GM18873 (cell line): ENCODE measurements at regions not wholly inside any gene's neighbourhood (a gene's known extent, or its start where the extent isn't known, plus 50 kb on each side); places are given as distances from the start of the nearest gene placed in this dataset.
"Not testable (repeated sequence)": the region's sequence is repeated elsewhere in the genome, so short reads cannot be mapped to it uniquely, and the experiment has no call there.

Experiments used
- ATAC-seq: cut with Tn5 transposase; IDR thresholded peaks from one replicate; pipeline ENCODE4 v1.9.1; 2021; ENCODE audit warnings: mild to moderate bottlenecking, moderate library complexity, moderate number of reproducible peaks; ENCODE audit not compliant: unreplicated experiment, low FRiP score

GRCh38 chr4:148598418-148599207 is 156.4 kb upstream of the NR3C2 start:
- not testable (repeated sequence) for ATAC-seq

- no peak for ATAC-seq
Observed at GRCh38 chr4:148589182-148589581, 147.0 kb upstream of the NR3C2 start.

DNA sequence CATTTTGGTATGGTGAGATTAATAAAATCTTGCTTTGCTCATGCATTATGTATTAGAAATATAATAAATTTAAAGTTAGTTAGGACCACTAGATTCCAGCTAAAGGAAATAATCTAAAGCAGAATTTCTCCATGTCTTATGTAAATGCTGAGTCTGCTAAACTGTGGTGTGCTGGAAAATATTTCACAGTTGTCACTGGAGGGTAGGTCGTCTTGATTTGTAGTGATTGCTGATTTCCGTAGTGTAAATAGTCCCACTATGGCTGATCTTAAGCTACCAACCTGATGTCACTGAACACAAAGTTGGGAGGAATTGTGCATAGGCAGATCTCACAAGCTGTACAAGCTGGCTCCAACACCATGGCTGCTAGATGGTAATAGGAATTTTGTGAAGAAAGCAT is 133.4 kb upstream of the NR3C2 start:
- ATAC-seq: no peak

DNA sequence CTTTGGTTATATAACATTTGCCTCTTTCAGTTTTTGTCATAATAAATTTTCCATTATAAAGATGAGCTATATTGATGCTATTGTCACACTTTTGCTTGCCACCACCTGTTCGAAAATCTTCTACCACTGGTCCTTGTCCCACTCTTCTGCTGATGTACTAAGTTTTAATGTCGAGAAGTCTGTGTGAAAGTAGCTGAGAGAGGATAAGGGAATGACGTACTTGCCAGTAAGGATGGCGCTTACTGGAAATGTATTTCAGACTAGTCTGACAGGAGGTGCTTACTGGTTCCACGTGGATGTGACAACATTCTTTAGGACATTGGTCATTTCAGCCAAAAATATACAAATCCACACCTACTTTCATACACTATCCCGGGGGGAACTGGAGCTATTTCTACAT is 132.7 kb upstream of the NR3C2 start:
- no peak for ATAC-seq

GRCh38 chr4:148574502-148574901 is 132.3 kb upstream of the NR3C2 start:
- no peak for ATAC-seq

DNA sequence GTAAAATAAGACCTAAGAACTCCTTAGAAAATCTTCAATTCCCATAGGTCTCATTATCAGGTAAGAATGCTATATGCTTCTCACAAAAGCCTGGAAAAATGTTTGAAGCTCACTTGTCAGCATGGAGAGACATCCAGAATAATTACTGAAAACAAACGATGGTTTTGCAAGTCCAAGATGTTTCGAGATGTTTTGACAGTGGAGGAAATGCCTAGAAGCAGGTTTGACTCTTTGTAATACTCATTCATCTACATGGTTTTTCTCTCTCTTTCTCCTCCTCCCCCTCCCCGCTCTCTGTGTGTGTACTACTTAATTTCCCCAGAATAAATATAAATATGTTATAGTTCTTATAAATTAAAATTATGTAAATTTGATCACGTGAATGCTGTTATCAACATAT is 131.9 kb upstream of the NR3C2 start:
- ATAC-seq: no peak

- ATAC-seq: no peak
Observed at GRCh38 chr4:148573296-148573695, 131.1 kb upstream of the NR3C2 start.

DNA sequence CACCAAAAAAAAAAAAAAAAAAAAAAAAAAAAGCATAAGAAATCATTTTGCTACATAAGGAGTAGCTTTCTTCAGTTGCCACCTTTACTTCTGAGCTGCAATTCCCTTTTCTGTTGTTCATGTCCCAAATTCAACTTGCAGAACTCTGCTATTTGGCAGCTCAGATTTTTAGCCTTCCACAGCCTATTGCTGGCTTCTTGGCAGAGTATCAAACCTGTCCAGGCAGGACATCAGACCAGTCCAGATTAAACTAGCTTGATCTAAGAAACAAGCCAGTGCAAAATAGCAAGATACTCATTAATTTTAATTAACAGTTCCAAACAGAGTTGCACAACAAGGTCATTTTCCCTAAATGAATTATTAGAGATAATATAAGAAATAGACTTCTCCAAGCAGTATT is 123.6 kb upstream of the NR3C2 start:
- no peak for ATAC-seq

DNA sequence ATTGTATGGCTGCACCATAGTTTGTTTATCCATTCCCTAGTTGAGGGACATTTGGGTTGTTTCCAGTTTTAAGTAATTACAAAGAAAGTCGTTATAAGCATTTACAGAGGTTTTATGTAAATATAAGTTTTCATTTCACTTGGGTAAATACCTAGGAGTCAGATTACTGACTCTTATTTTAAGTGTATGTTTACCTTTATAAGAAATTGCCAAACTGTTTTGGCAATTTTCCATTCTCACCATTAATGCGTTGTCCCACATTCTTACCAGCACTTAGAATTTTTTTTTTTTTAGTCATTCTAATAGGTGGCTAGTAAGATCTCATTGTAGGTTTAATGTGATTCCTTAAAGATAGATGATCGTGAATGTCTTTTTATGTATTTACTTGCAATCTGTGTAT is 121.5 kb upstream of the NR3C2 start:
- no peak for ATAC-seq

DNA sequence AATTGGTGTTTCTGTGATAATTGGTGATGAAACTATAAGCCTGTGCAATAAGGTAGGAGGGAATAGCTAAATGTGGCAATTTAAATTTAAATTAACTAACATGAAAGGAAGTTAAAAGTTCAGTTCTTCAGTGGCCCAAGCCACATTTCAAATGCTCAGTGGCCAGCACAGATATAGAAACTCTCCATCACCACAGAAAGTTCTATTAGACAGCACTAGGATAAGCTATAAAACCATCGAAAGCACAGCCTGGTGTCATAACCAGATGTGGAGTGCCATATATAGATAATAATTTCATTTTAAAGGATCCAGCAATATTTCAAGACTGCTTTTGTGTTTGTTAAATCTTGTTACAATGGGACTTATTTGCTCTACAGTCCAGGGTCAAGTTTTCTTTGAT is 119.3 kb upstream of the NR3C2 start:
- ATAC-seq: no peak

DNA sequence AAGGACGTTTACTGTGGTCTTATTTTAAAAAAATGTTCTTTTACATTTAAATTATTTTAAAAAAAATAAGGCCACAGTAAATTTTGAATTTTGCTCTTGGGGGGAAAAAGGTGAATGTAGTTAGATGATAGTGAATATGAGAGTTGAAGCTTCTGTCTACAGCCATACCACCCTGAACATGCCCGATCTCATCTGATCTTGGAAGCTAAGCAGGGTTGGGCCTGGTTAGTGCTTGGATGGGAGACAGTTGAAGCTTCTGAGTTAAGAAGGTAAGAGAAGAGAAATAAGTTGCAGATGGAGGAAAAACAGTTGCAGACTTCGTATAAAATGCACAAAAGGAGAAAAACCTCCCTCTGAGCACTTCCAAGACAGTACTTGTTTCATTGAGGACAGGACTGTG is 115.6 kb upstream of the NR3C2 start:
- ATAC-seq: no peak

DNA sequence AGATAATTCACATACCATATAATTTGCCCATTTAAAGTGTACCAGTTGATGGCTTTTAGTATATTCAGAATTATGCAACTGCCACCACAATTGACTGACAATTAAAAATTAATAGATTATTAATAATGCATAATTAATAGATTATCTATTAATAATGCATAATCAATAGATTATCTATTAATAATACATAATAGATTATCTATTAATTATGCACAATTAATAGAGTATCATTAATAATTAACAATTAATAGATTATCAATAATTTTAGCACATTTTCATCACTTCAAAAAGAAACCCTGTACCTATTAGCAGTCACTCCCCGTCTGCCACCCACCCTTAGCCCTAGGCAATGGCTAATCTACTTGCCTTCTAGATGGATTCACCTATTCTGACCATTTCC is 108.6 kb upstream of the NR3C2 start:
- ATAC-seq: no peak

DNA sequence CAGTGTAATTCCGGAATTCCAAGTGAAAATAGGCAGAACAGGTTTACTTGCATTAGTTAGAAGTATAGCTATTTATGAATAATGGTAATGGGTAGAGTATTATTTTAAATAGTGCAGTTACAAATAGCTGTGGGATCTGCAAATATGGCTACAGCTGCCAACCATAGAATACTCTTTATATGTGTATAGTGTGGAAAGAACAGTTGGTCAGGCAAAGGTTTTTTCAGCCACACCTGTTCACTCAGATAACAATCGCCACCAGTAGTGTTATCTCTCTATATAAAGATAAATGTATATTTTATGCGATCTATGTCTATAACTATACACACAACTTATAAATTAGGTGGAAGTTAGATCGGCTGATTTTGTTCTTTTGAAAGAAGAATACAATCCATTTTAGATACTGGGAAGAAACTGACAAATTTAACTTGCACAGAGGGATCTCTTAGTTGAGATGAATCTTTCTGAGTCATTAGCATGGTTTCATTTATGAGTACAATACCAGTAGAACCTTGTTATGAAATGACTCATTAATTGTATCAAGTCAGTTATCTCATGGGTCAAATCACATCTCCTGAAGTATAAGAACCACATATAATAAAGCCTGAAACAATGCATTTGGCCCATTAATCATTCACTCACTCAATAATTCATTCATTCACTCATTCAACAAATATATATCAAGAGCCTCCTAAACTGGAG is 100.9 kb upstream of the NR3C2 start:
- ATAC-seq: no peak

DNA sequence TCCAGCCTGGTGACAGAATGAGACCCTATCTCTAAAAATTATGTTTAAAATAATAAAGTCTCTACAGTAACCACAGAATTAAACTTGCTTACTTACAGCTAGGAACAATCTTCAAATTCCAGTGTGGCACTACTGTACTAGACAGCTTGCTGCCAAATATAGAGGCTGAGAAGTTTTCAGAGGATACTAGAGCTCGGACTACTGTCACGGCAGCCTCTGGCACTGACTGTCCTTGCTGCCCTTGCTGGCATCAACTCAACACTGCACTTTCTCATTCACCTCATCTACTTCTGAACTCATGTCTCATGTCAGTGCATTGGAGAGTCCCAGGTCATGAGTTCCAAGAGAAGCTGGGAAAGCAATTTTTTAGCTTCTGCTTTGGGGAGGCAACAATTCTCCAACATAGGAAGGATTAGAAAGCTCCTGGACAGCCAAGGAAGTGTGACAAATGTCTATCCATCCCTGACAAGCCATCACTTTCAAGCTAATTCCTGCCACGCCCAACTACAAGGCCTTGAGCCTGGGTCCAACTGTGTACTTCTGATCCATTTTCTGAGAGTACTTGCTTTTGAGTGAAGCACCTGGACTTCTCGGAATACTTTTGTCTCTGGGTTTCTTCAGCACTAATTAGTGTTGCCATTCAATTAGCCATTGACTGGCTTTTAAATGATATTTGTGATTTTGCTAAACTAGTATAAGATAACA is 98.6 kb upstream of the NR3C2 start:
- no peak for ATAC-seq

DNA sequence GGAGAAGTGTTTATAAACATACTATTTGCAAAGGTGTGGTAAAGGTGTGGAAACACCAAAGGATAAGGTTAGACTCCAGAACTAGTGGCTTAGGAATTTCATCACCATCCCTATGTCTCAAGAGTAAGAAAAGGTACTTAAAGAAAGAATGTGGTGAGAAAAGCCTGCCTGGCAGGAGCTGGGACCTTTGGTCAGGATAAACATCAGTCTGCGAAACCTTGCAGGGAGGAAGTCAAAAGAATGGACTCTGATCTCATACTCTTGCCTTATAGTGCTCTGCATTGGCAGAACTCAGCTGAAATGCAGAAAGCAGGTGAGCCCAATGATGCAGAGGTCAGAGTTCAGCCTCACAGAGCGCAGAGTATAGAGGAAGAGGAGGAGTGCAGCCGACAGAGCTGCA is 97.2 kb upstream of the NR3C2 start:
- no peak for ATAC-seq

GRCh38 chr4:148533851-148534250 is 91.6 kb upstream of the NR3C2 start:
- ATAC-seq: not testable (repeated sequence)

DNA sequence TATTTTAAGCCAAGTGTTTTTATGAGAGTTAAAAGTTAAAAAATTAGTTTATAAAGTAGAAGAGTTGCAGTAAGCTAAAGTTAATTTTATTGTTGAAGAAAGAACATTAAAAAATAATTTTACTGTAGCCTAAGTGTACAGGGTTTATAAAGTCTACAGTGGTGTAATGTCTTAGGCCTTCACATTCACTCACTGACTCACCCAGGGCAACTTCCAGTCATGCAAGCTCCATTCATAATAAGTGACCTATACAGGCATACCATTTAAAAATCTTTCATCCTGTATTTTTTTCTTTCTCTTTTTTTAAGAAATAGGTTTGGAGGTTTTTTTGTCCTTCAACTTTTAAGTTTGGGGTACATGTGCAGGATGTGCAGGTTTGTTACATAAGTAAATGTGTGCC is 87.9 kb upstream of the NR3C2 start:
- no peak for ATAC-seq

- no peak for ATAC-seq
Observed at GRCh38 chr4:148527571-148527970, 85.4 kb upstream of the NR3C2 start.

GRCh38 chr4:148522995-148523394 is 80.8 kb upstream of the NR3C2 start:
- ATAC-seq: no peak

- no peak for ATAC-seq
Observed at GRCh38 chr4:148515248-148515647, 73.0 kb upstream of the NR3C2 start.

- no peak for ATAC-seq
Observed at GRCh38 chr4:148514581-148514980, 72.4 kb upstream of the NR3C2 start.

DNA sequence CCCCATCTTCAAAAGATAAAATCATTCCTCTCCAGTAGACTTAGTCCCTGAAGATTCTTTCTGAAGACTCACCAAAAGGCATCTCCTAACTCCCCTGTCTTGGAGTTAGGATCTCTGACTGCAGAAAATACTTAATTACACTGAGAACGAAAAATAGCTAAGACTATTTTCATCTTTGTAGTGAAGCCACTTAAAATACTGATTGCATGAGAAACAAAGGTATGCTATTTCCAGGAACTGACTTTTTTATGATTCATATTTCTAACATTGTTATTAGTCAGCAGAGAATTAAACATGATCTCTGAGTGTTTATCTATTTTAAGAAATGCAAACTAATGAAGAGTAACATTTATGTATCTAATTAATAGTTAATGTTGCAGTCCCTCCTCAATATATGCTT is 71.8 kb upstream of the NR3C2 start:
- no peak for ATAC-seq
